ENCODE measurements at regions not wholly inside any gene's neighbourhood (a gene's known extent, or its start where the extent isn't known, plus 50 kb on each side); places are given as distances from the start of the nearest gene placed in this dataset.

GRCh38 chr4:19151684-19152083 is 1100.0 kb upstream of the SLIT2 start:
- Histone ChIP-seq H3K9me3 (replicated peaks in 1 of 3) (no peaks in the 10 kb centered on the region), H3K36me3 (replicated peaks in 1 of 2) (no peaks in the 10 kb centered on the region), H3K4me1 (replicated peaks in 1 of 2) (no peaks in the 10 kb centered on the region), H3K27me3 (no peaks in the 10 kb centered on the region), H3K4me3 (no peak overlapping the region), H3K27ac (no peak overlapping the region)
- DNase-seq, result no peak
- WGBS, 4 donors, result 82 to 100% (median 93%) methylated on average over 1 of the region's 1 CpG
- TF ChIP-seq POLR2A (IDR thresholded peaks at IDR 0.05), result no peak
- TF ChIP-seq, protein P1, sequence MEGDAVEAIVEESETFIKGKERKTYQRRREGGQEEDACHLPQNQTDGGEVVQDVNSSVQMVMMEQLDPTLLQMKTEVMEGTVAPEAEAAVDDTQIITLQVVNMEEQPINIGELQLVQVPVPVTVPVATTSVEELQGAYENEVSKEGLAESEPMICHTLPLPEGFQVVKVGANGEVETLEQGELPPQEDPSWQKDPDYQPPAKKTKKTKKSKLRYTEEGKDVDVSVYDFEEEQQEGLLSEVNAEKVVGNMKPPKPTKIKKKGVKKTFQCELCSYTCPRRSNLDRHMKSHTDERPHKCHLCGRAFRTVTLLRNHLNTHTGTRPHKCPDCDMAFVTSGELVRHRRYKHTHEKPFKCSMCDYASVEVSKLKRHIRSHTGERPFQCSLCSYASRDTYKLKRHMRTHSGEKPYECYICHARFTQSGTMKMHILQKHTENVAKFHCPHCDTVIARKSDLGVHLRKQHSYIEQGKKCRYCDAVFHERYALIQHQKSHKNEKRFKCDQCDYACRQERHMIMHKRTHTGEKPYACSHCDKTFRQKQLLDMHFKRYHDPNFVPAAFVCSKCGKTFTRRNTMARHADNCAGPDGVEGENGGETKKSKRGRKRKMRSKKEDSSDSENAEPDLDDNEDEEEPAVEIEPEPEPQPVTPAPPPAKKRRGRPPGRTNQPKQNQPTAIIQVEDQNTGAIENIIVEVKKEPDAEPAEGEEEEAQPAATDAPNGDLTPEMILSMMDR (IDR thresholded peaks at IDR 0.05), result no peak
- intact Hi-C loops (cut with DNase I), result no loop called here

GRCh38 chr4:19146038-19146437 is 1105.7 kb upstream of the SLIT2 start:
- intact Hi-C loops (cut with DNase I), result no loop called here
- Histone ChIP-seq H3K4me1 (replicated peaks in 1 of 2) (no peaks in the 10 kb centered on the region), H3K27me3 (no peaks in the 10 kb centered on the region), H3K9me3 (replicated peaks in 1 of 3) (no peaks in the 10 kb centered on the region), H3K36me3 (replicated peaks in 1 of 2) (no peaks in the 10 kb centered on the region), H3K4me3 (no peak overlapping the region), H3K27ac (no peak overlapping the region)
- WGBS, 4 donors, result 76 to 82% (median 80%) methylated on average over 3 of the region's 3 CpGs
- DNase-seq, result no peak
- TF ChIP-seq, protein P1 (IDR thresholded peaks at IDR 0.05), result no peak
- TF ChIP-seq POLR2A (IDR thresholded peaks at IDR 0.05), result no peak

- TF ChIP-seq, protein P1 (IDR thresholded peaks at IDR 0.05), result no peak
- TF ChIP-seq POLR2A (IDR thresholded peaks at IDR 0.05), result no peak
- no peak overlapping the region for H3K27ac ChIP-seq
- no peak overlapping the region for H3K4me3 ChIP-seq
- 42 to 82% (median 66%) methylated on average over 1 of the region's 1 CpG for WGBS, 4 donors
- DNase-seq, result no peak
- peaks cover 0 to 8% (median 0%) of the 10 kb centered on the region in 3 donors for H3K9me3 ChIP-seq (replicated peaks in 1 of 3)
- no peaks in the 10 kb centered on the region for H3K36me3 ChIP-seq (replicated peaks in 1 of 2)
- no peaks in the 10 kb centered on the region for H3K27me3 ChIP-seq
- intact Hi-C loops (cut with DNase I), result no loop called here
- no peaks in the 10 kb centered on the region for H3K4me1 ChIP-seq (replicated peaks in 1 of 2)
Measured at GRCh38 chr4:19135895-19136633, 1114.5 kb upstream of the LCORL start.

DNA sequence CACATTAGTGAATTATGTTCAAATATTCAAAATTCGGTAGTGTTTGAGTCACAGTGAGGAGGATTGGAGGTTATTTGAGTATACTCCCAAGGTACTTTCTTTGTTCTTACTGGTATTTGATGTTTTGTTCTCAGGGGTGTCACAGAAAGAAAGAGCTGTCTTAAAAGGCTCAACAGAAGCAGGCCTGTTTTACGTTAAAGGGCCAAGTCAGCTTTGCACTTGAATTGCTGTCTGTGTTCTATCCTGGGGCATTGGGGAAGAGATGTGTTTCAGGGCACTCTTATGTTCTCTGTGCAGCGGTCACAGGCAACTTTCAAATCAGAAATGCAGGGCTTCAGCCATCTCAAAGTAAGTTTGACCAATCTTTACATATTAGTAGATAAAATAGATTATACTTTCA is 1113.1 kb upstream of the LCORL start:
- WGBS, 4 donors, result 67 to 80% (median 75%) methylated on average over 3 of the region's 3 CpGs
- Histone ChIP-seq H3K9me3 (replicated peaks in 1 of 3) (peaks cover 0 to 8% (median 0%) of the 10 kb centered on the region in 3 donors), H3K4me3 (no peak overlapping the region), H3K27me3 (no peaks in the 10 kb centered on the region), H3K36me3 (replicated peaks in 1 of 2) (no peaks in the 10 kb centered on the region), H3K4me1 (replicated peaks in 1 of 2) (no peaks in the 10 kb centered on the region), H3K27ac (no peak overlapping the region)
- TF ChIP-seq POLR2A (IDR thresholded peaks at IDR 0.05), result no peak
- TF ChIP-seq, protein P1 (IDR thresholded peaks at IDR 0.05), result no peak
- no peak for DNase-seq
- intact Hi-C loops (cut with DNase I), result no loop called here

All from adrenal gland (tissue), 9 donors.